Testis (tissue), 2 donors: ENCODE measurements at regions not wholly inside any gene's neighbourhood (a gene's known extent, or its start where the extent isn't known, plus 50 kb on each side); places are given as distances from the start of the nearest gene placed in this dataset.

Source experiments
- POLR2A ChIP-seq: fragments of 450-650 bp; IDR thresholded peaks from one replicate; pipeline ENCODE4 v1.6.1; 2017; ENCODE audit warnings: antibody characterized with exemption, mild to moderate bottlenecking, moderate library complexity
- TF ChIP-seq, protein P1 (sequence below), 3 experiments: fragments of 450-650 bp in 2 of 3; fragments of 200-600 bp in 1 of 3; sonication (generic) in 1 of 3; IDR thresholded peaks; one replicate each; pipeline ENCODE4 v1.5.1; 2016 to 2019; ENCODE audit warnings: antibody characterized with exemption in 3 of 3, mild to moderate bottlenecking in 2 of 3, moderate library complexity in 1 of 3

- TF ChIP-seq, protein P1, sequence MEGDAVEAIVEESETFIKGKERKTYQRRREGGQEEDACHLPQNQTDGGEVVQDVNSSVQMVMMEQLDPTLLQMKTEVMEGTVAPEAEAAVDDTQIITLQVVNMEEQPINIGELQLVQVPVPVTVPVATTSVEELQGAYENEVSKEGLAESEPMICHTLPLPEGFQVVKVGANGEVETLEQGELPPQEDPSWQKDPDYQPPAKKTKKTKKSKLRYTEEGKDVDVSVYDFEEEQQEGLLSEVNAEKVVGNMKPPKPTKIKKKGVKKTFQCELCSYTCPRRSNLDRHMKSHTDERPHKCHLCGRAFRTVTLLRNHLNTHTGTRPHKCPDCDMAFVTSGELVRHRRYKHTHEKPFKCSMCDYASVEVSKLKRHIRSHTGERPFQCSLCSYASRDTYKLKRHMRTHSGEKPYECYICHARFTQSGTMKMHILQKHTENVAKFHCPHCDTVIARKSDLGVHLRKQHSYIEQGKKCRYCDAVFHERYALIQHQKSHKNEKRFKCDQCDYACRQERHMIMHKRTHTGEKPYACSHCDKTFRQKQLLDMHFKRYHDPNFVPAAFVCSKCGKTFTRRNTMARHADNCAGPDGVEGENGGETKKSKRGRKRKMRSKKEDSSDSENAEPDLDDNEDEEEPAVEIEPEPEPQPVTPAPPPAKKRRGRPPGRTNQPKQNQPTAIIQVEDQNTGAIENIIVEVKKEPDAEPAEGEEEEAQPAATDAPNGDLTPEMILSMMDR (IDR thresholded peaks at IDR 0.05), result no peak
- no peak for TF ChIP-seq POLR2A
Observed at GRCh38 chr5:156137071-156137869, 189.7 kb upstream of the SGCD start.
